NCI-H146 treated with DMSO at 0.1 percent for 48 hours (cell line): ENCODE measurements at regions not wholly inside any gene's neighbourhood (a gene's known extent, or its start where the extent isn't known, plus 50 kb on each side); places are given as distances from the start of the nearest gene placed in this dataset.

ENCODE experiments used
- DNase-seq: peaks from one replicate; lab custom pipeline; 2025; ENCODE audit not compliant: unreplicated experiment; lab: John Stamatoyannopoulos, UW

DNA sequence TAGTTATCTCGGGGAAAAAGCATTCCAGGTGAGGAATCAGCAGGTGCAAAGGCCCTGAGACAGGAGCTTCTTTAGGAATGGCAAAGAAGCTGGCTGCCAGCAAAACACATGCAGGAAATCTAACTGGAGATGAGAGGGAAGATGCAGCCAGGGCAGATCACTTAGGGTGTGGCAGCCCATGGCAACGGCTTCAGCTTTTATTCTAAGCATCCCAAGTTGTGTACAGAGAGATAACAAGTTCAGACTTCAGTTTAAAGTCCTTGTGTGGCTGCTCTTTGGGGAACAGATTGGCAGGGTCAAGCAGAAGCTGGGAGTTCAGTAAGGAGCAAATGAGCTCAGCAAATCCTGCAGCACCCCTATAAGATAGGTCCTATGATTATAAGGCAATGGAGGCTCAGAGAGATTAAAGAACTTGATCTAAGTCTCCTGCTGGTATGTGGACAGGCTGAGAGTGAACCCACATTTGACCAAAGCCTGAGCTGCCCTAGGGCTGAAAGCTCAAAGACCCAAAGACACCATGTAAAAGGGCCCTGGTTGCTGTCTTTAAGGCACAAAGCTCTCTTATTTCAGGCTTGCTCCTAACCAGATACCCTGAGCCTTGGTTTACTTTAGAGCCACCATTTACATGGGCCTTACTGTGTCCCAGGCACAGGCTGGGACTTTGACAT, 466.8 kb downstream of the SOX6 start:
- DNase-seq: no peak

DNA sequence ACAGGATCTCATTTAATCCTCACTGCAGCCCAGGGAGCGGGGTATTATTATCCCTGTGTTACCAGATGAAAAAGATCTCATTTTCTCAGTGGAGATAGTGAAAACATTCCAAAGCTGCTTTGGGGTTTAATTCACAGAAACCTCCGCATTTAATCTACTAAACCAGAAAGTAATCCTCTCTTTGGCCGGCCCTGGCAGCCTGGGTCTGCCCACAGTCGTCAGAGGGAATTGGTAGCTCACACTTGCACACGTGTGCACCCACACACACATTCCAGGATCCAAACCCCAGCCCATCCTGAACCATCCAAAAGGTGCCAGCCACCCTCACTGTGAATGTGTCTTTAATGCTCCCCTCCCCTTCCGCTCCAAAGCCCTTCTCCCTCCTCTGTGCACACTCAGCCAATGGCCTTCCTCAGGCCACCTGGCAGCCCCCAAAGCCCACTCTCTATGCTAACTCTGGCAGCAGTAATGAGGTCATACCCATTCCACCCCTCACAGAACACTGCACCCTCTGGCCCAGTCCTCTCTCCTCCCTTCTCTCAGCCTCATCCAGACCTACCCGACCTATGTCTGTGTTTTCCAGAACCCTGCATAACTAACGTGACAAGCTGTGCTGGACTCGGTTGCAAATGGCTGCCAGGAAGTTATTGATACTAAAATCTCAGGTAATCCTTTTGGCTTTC, 466.2 kb downstream of the SOX6 start:
- DNase-seq: no peak

DNA sequence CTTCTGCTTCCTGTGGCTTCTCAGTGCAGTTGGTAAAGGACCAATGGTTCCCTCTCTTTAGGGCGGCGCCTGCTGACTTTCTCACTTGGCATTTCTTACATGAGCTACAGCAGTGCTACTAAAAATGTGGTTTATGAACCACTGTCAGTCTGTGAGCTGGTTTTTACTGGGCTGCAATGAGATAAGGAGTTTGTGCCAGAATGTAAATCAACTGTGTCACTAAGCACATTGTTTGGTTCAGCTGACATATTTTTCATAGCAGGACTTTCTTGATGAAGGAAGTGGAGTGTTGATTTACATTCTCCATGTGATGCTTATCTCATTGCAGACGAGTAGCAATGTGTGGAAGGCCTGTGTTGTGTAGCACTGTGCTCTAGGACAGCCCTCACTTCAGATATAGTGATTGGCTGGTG, 463.3 kb downstream of the SOX6 start:
- no peak for DNase-seq

DNA sequence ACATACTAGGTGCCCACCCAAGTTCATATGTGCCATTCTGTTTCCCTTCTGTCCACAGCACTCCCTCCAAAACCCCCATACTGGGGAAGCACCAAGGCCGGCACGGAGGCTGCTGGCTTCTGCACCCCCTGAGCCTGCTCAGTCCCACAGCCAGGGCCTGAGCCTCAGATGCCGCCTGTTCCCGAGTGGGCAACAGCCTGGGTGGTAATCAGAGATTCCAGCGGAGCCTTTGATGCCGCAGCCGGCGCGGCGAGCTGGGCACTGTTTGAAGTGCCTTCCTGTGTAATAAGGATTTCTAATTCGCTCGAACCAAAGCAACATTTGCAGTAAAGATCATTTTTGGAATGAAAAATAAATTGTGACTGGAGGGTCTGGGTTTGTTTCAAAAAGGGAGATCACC, 460.3 kb downstream of the SOX6 start:
- DNase-seq: no peak

DNA sequence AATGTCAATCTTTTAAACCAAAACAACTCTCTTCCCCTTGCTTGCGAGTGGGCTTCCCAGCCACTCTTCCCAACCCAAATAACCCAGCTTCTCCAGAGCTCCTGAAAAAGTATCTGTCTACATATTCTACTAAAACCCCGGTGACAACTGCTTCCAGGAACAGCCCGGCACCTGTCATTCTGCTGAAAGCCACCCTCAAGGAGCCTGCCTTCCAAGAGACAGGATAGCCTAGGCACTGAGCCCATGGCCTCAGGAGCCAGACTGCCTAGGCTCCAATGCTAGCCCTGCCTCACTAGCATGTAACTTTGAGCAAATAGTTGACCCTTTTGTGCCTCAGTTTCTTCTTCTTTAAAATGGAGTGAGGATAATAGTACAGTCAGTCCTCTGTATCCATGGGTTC, 459.8 kb downstream of the SOX6 start:
- DNase-seq: no peak

DNA sequence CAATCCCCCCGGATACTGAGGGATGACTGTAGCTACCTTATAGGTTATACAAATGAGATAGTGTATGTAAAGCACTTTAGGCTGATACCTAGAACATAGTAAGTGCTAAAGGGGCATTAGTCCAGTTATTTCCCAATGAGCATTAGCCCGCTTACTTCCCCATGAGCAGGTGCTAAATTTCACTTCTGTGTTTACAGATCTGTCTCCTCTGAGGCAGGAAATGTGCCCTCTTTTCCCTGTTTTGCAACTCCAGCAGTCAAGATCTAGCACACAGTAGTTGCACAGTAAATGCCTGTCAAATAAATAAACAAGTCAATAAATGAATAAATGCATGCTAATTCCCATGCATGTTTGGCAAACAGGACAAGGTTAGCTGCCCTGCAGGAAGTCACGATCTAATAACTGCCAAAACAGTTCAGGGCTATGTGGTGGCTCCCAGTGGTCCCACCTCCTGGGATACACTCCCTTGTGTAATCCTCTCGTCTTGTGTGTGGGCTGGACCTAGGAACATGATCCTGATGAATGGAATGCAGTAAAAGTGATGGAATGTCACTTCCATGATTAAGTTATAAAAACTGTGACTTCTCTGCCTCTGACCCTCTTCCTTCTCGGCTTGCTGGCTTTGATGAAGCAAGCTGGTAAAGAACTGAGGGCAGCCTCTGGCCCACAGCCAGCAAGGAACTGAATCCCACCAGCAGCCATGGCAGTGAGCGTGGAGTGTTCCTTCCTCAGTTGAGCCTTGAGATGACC, 459.0 kb downstream of the SOX6 start:
- no peak for DNase-seq

DNA sequence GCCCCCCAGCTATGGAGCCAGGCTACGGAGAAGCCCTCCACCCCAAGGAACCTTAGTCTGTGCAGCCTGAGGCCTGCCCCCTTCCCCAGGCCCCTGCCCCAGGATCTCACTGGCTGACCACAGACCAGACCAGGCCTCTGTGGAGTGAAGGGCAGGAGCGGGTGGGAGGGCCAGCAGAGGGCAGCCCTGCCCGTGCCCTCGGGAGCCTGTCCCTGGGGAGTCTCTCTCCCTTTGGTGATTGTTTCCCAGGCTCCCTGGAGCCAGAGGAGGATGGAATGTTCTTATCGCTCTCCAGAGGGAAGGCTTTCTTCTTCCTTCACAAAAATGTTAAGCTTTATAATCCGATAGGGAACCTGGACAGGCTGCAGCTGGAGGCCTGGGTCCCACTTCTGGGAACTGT, 455.3 kb downstream of the SOX6 start:
- no peak for DNase-seq

DNA sequence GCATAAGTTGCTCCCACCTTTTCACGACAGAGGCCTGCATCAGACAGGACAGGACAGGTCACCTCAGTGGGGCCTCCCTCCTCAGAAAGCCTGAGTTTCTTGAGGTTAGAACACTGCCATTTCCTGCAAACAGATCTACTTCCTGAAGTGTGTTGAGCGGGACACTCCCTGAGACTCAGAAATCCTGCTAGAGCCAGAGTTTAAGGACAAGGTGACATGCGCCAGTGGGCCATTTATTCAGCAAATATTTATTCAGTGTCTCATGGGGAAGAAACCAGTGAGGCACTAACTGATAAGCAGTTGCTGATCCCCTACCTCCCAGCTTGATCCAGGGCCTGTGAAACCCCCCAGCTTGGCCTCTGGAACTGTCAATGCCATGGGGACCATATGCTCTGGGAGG, 454.6 kb downstream of the SOX6 start:
- no peak for DNase-seq

DNA sequence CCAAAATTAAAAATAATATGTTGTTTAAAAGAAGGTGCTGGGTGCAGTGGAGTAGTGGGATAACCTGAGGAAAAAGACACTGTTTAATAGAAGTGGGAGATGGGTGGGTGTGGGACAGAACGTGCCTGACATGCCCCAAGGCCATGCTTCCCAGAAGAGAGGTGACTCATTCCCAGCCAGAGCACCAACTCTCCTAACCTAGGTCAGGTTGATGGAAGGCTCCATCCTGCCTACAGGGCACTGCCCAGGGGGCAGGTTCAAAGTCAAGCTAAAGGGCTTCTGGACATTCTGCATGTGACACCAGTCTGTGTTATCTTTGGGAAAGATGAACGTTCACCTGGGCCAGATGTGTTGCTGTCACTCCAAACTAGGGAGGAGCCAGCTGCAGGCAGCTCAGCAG, 453.1 kb downstream of the SOX6 start:
- DNase-seq: no peak

DNA sequence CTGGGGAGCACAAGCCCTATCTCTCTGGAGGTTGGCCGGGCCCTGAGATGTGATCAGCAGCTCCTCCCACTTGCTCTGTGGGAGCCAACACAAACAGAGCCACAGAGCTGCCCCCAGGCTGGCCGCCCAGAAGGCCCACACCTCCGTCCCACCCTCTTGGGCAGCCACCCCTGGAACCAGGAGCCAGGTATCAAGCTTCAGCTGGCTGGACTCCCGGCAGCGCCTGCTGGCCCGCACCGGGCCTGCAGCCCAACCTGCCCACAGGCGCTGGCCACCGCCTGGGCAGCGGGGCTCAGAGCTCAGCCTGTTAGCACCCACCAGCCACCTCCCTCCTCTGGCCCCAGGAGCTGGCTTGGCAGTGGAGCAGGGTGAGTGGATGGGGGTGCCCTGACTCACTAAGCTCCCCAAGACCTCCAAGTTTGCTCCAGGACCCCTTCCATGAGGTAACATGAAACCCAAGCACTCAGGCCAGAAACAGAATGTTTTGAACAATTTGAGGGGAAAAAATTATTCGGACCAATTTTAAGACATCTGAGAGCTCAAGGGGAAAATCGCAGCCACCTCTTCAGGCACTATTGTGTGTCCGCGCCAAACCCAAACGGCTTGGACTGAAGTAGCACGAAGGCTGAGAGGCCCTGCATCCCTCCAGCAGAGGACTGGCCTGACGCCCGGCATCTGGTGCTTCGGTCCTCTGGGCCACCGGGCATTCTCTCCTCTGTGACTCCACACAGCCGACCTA, 450.8 kb downstream of the SOX6 start:
- DNase-seq: no peak

DNA sequence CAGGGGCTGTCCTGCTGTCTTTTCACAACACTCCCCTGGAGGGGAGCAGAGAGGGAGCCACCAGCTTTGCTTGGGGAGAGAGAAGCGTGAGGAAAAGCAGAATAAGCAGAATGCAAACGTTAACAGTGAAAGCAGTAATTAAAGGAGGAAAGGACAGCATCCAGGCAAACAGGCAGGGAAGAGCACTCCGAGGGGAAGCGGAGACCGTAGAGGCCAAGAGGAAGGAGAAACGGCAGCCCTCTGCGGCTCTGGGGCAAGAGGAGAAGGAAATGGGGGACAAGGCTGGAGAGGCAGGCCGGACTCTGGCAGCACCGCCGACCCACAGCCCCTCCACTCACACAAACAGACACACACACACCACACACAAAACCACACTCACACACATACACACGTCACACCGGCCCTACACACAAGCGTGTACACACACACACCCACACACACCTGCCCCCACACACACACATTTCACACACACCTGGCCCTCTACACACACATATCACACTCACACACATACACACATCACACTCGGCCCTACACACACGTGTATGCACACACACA, 449.8 kb downstream of the SOX6 start:
- no peak for DNase-seq

DNA sequence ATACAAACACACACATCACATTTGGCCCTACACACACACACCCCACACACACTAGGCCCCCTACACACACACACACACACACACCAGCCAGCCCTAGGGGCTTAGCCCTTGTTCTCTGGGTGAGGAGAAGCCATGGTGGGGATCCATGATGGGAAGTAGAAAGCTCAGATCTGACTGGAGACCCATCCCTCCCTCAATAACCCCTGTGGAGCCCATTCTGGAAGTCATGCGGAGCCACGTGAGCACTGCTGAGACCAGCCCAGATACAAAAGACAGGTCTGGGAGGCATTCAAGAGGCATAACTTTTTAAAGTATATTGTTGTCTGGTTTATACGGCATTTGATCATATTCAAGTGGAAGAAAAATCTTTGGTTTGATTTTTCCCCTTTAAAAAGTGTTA, 448.5 kb downstream of the SOX6 start:
- no peak for DNase-seq

DNA sequence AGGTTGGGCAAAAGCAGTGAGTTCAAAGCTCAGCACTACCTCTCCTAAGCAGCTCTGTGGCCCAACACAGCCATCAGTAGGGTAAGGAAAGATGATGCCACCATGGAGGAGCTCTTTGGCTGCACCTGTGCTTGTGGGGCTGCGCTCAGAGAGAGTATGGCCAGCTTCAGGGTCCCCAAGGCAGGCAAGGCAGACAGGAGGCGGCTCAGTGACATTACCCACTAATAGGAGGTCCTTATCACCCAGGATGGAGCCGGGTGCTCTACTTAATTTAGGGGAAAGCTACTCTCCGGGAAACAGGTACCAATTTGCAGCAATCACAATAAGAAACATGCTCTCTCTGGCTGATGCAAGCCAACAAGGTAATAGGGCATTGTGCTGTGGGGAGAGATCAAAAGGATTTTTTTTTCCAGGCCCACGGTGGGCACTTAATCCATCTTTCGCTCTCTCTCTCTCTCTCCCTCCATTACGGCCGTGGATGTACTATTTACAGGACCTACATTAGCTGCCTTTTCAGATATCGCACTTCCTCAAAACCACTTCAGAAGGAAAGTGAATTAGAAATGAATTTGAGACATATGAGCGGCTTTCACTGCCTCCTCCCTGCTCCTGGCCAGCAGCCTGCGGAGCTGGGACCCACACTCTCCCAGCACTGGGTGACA, 446.3 kb downstream of the SOX6 start:
- DNase-seq: no peak

DNA sequence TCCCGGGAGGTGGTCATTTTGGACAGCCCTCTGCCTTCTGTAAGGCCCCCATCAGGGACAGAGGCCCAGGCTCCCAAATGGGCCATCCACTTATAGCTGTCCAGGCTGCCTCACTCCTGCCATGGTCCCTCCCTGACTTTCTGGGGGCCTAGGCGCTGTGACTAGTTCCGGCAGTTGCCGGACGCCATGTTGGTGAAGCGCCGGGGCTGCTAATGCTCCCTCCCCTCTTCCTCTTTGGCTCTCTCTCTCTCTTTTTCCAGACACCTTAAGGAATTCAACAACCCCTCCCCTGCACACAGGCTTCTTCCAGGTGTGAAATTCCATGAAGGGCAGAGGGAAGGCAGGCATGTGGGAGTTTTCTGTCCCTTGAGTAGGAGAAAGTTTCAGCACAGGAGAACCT, 445.6 kb downstream of the SOX6 start:
- DNase-seq: no peak

DNA sequence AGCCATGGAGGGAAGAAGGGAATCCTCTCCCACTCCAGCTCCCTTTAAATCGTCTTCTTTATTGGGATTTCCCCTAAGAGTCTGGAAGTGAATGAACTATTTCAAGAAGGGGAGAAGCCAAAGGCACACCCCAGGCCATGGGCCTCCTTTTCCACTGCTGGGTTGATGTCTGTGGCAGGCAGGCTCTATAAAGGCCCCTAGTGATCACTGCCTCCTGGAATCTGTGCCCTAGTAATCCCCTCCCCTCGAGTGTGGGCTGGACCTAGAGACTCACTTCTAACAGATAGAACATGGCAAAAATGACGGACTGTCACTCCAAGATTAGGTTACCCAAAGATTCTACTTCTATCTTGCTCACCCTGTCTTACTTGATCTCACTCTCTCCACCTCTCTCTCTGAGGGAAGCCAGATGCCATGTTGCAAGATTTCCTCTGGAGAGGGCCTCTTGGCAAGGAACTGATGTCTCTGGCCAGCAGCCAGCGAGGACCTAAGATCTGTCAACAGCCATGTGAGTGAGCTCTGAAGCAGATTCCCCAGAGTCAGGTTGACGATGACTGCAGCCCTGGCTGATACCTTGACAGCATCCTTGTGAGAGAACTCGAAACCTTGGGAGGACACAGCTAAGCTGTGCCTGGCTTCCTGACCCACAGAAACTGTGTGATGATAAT, 444.8 kb downstream of the SOX6 start:
- no peak for DNase-seq

DNA sequence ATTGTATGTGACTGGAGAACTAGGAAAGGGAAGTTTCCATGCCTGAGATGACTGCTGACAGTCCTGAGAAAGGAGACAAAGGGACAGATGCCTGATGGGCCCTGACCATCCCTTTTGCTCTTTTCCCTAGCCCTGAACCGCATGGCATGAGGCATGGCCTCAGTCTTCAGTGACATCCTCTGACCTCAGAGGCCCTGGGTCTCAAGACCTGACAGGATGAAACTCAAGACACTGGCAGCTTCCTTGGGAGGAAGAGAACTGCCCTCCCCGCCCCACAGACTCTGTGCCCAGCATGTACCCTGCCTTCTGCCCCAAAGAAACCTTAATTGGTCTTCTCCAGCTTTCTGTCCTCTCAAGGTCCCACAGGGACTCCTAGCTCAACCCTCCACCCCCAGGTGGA, 444.1 kb downstream of the SOX6 start:
- DNase-seq: no peak

DNA sequence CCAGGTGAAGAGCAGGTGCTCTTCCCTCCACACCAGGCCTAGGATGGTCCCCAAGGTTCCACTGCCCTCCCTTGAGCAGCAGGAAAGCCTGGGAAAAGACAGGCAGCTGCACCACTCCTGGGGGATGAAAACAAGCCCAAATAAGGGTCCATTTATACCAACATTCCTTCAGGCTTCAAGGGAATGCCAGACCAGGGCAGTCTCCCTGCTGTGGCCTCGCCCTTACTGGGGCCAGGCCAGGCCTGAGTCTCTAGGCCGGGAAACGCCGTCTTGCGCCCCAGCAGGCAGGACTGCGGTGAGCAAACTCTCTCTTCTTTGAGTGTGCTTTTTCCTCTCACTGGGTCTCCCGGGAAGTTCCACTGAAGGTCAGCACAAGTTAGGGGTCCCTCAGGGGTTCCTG, 443.5 kb downstream of the SOX6 start:
- DNase-seq: no peak

DNA sequence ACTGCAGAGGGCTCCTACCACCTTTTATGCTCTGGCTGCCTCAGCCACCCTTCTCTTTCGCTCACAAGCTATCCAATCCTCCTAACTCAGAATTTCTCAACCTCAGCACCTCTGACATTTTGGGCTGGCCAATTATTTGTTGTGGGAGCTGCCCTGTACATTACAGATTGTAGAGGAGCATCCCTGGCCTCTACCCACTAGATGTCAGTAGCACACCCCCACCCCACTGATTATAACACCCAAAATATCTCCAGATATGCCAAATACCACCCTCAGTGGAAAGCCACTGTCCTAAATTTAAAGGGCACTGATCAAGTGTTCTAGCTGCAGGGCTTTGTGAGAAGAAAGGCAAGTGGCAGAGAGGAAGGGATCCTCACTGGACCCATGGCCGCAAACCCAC, 443.1 kb downstream of the SOX6 start:
- no peak for DNase-seq
